GM12874 (cell line): ENCODE measurements at regions not wholly inside any gene's neighbourhood (a gene's known extent, or its start where the extent isn't known, plus 50 kb on each side); places are given as distances from the start of the nearest gene placed in this dataset.

Experiments
- CTCF ChIP-seq: IDR thresholded peaks from 2 replicates; pipeline ENCODE4 v1.5.1; 2011; ENCODE audit warnings: low read depth, mild to moderate bottlenecking, control low read depth, low read length, moderate library complexity; ENCODE audit not compliant: insufficient read depth

GRCh38 chrX:114372937-114373336 is 210.9 kb upstream of the HTR2C start:
- no peak for TF ChIP-seq CTCF

- TF ChIP-seq CTCF: no peak
These were observed 193.6 kb upstream of the HTR2C start for GRCh38 chrX:114390251-114390796.
